ENCODE measurements at regions not wholly inside any gene's neighbourhood (a gene's known extent, or its start where the extent isn't known, plus 50 kb on each side); places are given as distances from the start of the nearest gene placed in this dataset.

DNA sequence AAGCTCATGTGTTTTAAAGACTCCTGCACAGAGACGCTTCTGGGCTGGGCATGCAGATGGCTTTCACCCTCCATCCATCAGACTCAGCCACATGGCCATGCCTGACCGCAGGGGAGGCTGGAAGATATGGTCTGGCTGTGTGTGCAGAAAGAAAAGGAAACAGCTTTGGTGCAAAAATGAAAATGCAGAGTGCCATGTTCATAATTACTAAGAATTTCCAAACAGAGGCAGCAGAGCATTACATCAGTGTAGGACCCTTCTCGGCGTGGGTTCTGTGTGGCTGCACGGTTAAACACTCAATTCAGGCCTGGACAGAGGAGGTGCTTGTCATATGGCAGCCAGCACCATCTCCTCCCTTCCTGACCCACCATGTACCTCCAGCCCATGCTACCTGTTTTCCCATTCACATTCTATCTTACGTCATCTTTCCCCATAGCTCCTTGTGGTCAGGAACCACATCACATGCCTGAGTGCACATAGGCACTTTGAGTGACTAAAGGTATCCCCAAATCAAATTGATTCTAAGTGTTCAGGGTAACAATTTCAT, 200.3 kb upstream of the ID2 start:
- H3K4me3 ChIP-seq (replicated peaks in 1 of 2; ENCODE audit: low read depth in 2 of 2, low read length in 2 of 2) = no peak overlapping the region
- TF ChIP-seq, protein P1, sequence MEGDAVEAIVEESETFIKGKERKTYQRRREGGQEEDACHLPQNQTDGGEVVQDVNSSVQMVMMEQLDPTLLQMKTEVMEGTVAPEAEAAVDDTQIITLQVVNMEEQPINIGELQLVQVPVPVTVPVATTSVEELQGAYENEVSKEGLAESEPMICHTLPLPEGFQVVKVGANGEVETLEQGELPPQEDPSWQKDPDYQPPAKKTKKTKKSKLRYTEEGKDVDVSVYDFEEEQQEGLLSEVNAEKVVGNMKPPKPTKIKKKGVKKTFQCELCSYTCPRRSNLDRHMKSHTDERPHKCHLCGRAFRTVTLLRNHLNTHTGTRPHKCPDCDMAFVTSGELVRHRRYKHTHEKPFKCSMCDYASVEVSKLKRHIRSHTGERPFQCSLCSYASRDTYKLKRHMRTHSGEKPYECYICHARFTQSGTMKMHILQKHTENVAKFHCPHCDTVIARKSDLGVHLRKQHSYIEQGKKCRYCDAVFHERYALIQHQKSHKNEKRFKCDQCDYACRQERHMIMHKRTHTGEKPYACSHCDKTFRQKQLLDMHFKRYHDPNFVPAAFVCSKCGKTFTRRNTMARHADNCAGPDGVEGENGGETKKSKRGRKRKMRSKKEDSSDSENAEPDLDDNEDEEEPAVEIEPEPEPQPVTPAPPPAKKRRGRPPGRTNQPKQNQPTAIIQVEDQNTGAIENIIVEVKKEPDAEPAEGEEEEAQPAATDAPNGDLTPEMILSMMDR (IDR thresholded peaks at IDR 0.05; ENCODE audit: low read depth, low read length) = no peak
- no peak for DNase-seq (ENCODE audit: low read depth in 2 of 2)

DNA sequence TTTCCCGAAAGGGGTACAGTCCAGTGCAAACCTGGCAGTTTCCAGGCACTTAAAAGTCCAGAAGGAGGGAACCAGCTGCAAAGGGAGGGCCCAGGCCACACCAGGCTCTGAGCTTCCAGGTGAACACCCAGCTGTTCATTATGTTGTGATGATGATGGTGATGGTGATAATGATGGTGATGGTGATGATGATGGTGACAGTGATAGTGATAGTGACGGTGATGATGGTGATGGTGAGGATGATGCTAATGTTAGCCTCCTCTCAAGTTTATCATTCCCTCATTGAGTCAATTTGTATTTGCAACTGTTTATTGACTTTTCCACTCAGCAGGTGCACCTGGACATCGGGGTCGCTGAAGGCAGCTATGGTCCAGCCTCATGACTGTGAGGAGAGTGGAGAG, 199.4 kb upstream of the ID2 start:
- no peak overlapping the region for H3K4me3 ChIP-seq (replicated peaks in 1 of 2; ENCODE audit: low read depth in 2 of 2, low read length in 2 of 2)
- DNase-seq (ENCODE audit: low read depth in 2 of 2) = no peak
- TF ChIP-seq, protein P1 (IDR thresholded peaks at IDR 0.05; ENCODE audit: low read depth, low read length) = no peak

DNA sequence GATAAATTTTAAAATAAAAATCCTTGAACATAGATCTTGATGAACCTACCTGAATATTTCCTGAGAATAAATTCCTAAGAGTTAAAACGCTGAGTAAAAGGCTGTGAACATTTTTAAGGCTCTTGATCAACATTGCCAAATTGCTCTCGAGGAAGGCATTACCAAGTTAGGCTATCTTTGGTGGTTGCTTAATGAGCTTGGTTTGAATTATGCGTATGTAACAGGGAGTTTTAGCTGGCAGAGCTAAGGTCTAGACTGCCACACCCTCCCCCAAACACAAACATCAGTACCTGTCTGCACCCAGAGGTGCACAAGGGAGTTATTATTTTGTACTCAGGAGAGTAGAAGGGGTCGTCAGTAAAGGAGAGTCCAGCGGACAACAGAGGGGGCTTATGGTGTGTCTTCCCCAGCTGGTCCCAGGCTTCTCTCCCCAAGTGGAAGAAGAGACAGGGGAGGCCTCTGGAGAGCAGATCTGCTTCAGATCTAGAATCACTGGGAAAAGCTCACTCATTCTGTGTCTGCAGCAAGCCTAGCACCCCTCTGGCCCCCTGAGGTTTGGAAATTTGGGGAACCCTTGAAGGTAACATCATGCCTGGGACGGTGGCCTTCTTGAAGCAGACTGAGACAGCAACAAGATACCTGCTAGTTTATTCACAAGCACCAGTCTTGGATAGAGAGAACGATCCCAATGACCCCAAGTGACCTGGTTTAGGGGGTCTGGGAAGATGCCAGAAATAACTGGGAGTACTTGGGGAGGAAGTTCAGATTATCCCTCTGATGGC, 197.2 kb upstream of the ID2 start:
- no peak for DNase-seq (ENCODE audit: low read depth in 2 of 2)
- no peak overlapping the region for H3K4me3 ChIP-seq (replicated peaks in 1 of 2; ENCODE audit: low read depth in 2 of 2, low read length in 2 of 2)
- TF ChIP-seq, protein P1 (IDR thresholded peaks at IDR 0.05; ENCODE audit: low read depth, low read length) = no peak

DNA sequence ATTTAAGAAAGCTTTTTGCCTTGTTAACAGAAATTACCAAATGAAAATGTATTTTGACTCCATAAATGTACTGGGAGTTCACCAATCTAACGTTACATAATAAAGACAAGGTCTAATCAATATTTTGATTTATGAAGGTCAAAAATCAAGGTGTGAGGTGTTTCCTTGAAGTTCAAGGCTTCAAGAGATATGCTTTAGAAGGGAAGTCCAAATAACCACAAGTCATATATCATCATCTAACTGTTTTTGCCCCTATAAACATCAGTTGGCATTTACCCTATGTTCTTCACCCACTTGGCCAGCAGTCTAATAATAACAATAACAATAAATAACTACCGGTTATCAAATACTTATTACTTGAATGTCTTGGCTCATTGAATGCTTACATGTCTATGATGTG, 196.1 kb upstream of the ID2 start:
- no peak for DNase-seq (ENCODE audit: low read depth in 2 of 2)
- TF ChIP-seq, protein P1 (IDR thresholded peaks at IDR 0.05; ENCODE audit: low read depth, low read length) = no peak
- H3K4me3 ChIP-seq (replicated peaks in 1 of 2; ENCODE audit: low read depth in 2 of 2, low read length in 2 of 2) = no peak overlapping the region

DNA sequence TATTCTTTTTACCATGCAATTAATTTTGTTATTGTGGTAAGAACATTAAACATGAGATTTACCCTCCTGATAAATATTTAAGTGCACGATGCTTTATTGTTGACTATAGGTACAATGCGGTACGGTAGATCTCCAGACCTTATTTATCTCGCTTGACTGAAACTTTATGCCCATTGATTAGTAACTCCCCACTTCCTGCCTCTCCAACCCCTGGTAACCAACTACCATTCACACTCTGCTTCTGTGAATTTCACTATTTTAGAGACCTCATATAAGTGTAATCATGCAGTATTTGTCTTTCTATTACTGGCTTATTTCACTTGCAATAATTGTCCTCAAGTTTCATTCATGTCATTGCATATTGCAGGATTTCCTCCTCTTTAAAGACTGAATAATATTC, 195.7 kb upstream of the ID2 start:
- TF ChIP-seq, protein P1 (IDR thresholded peaks at IDR 0.05; ENCODE audit: low read depth, low read length) = no peak
- H3K4me3 ChIP-seq (replicated peaks in 1 of 2; ENCODE audit: low read depth in 2 of 2, low read length in 2 of 2) = no peak overlapping the region
- DNase-seq (ENCODE audit: low read depth in 2 of 2) = no peak

DNA sequence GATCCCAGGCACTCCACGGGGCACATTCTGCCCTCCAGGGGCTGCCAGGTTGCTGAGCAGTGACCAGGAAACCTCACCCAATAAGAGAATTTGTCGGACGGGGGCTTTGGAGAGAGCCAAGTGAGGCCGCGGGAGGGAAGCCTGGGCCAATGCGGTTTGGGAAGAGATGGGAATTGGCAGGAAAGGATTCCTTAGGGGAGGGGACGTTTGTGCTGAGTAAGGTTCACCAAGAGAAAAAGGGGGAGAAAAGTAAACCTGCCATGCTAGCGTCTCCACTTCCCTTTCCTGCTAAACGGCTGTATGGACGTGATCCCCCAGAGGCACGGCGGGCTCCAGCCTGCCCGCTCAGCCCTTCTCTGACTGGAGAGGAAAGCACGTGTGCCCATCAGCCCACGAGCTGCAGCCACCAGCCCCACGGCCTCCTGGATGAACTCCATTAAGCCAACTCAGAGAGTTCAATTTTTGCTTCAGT, 194.4 kb upstream of the ID2 start:
- no peak for DNase-seq (ENCODE audit: low read depth in 2 of 2)
- TF ChIP-seq, protein P1 (IDR thresholded peaks at IDR 0.05; ENCODE audit: low read depth, low read length) = no peak
- no peak overlapping the region for H3K4me3 ChIP-seq (replicated peaks in 1 of 2; ENCODE audit: low read depth in 2 of 2, low read length in 2 of 2)
